Daoy (cell line): ENCODE measurements at regions not wholly inside any gene's neighbourhood (a gene's known extent, or its start where the extent isn't known, plus 50 kb on each side); places are given as distances from the start of the nearest gene placed in this dataset.

Source experiments
- DNase-seq: peaks from one replicate; pipeline ENCODE4 v3.0.0-alpha.2; 2015; ENCODE audit warnings: low read depth

- DNase-seq = no peak
Measured at GRCh38 chr2:8002765-8003393, 679.0 kb upstream of the ID2 start.

- no peak for DNase-seq
Measured at GRCh38 chr2:8003462-8004075, 678.3 kb upstream of the ID2 start.

- no peak for DNase-seq
Measured at GRCh38 chr2:8004250-8004681, 677.6 kb upstream of the ID2 start.

GRCh38 chr2:8006181-8006580 lies 675.7 kb upstream of the ID2 start:
- DNase-seq = no peak

- DNase-seq = no peak
Measured at GRCh38 chr2:8006626-8007025, 675.2 kb upstream of the ID2 start.

- no peak for DNase-seq
Measured at GRCh38 chr2:8009010-8009597, 672.8 kb upstream of the ID2 start.

GRCh38 chr2:8015848-8016600 lies 665.8 kb upstream of the ID2 start:
- DNase-seq = no peak

- DNase-seq = no peak
Measured at GRCh38 chr2:8016688-8017087, 665.2 kb upstream of the ID2 start.

GRCh38 chr2:8018956-8019355 lies 662.9 kb upstream of the ID2 start:
- DNase-seq = no peak

- no peak for DNase-seq
Measured at GRCh38 chr2:8019934-8020333, 661.9 kb upstream of the ID2 start.

GRCh38 chr2:8021921-8022320 lies 659.9 kb upstream of the ID2 start:
- no peak for DNase-seq

- DNase-seq = no peak
Measured at GRCh38 chr2:8022908-8023640, 658.8 kb upstream of the ID2 start.

GRCh38 chr2:8024506-8024905 lies 657.4 kb upstream of the ID2 start:
- no peak for DNase-seq

- DNase-seq = no peak
Measured at GRCh38 chr2:8026381-8026780, 655.5 kb upstream of the ID2 start.

GRCh38 chr2:8027387-8027786 lies 654.5 kb upstream of the ID2 start:
- no peak for DNase-seq

GRCh38 chr2:8028036-8028435 lies 653.8 kb upstream of the ID2 start:
- DNase-seq = no peak

GRCh38 chr2:8028436-8028835 lies 653.4 kb upstream of the ID2 start:
- no peak for DNase-seq

- DNase-seq = no peak
Measured at GRCh38 chr2:8028981-8029380, 652.9 kb upstream of the ID2 start.

- DNase-seq = no peak
Measured at GRCh38 chr2:8030573-8031303, 651.1 kb upstream of the ID2 start.

- DNase-seq = no peak
Measured at GRCh38 chr2:8031370-8031769, 650.5 kb upstream of the ID2 start.

GRCh38 chr2:8033546-8034096 lies 648.2 kb upstream of the ID2 start:
- DNase-seq = no peak
